HEK293 (cell line): ENCODE measurements at regions not wholly inside any gene's neighbourhood (a gene's known extent, or its start where the extent isn't known, plus 50 kb on each side); places are given as distances from the start of the nearest gene placed in this dataset.

Experiments used
- CTCF ChIA-PET: fragments of 350-600 bp; formaldehyde crosslinking; extraction: SDS; loops from one replicate; lab custom pipeline; 2021; ENCODE audit warnings: antibody characterized with exemption; lab: Yijun Ruan, JAX
- POLR2A ChIA-PET: fragments of 300-600 bp; formaldehyde crosslinking; extraction: SDS; loops from one replicate; lab custom pipeline; 2020; ENCODE audit warnings: antibody characterized with exemption, inconsistent platforms; lab: Yijun Ruan, JAX
- H3K27ac ChIP-seq: fragments of 200-500 bp; sonication (Bioruptor generic); 2 replicates; pipeline ENCODE4 v1.5.1; 2014; ENCODE audit warnings: low read depth, low read length, control low read depth, inconsistent platforms; ENCODE audit errors: extremely low read depth
- H3K36me3 ChIP-seq, 2 experiments: fragments of 200-500 bp in 1 of 2; sonication (Bioruptor generic) in 1 of 2; 1 replicate in 1 of 2; 2 replicates in 1 of 2; pipeline ENCODE4 v1.5.1; 2014 to 2017; ENCODE audit warnings: inconsistent platforms in 2 of 2, low read length in 2 of 2; ENCODE audit not compliant: control insufficient read depth in 2 of 2, insufficient read depth in 1 of 2
- H3K4me1 ChIP-seq: fragments of 200-500 bp; sonication (Bioruptor generic); 2 replicates; pipeline ENCODE4 v1.5.1; 2014; ENCODE audit warnings: mild to moderate bottlenecking, low read length, inconsistent platforms; ENCODE audit not compliant: control insufficient read depth, insufficient read depth
- H3K4me3 ChIP-seq: 2 replicates; pipeline ENCODE4 v1.5.1; 2011; ENCODE audit warnings: low read depth, mild to moderate bottlenecking, control low read depth, low read length, moderate library complexity
- H3K9me3 ChIP-seq: fragments of 200-500 bp; sonication (Bioruptor generic); 2 replicates; pipeline ENCODE4 v1.5.1; 2014; ENCODE audit warnings: low read depth, low read length, inconsistent platforms; ENCODE audit not compliant: control insufficient read depth, insufficient read depth
- ATF2 ChIP-seq: fragments of 450-650 bp; formaldehyde crosslinking; IDR thresholded peaks from 2 replicates; pipeline ENCODE4 v1.5.1; 2016; ENCODE audit warnings: missing biosample characterization, missing genetic modification characterization, low read depth
- CTCF ChIP-seq: fragments of 450-650 bp; formaldehyde crosslinking; IDR thresholded peaks from 2 replicates; pipeline ENCODE4 v1.5.1; 2016; ENCODE audit warnings: missing biosample characterization, missing genetic modification characterization
- KLF7 ChIP-seq: fragments of 450-650 bp; formaldehyde crosslinking; IDR thresholded peaks from 2 replicates; pipeline ENCODE4 v1.5.1; 2016; ENCODE audit warnings: missing biosample characterization, missing genetic modification characterization, borderline replicate concordance
- PRDM1 ChIP-seq: fragments of 450-650 bp; formaldehyde crosslinking; IDR thresholded peaks from 2 replicates; pipeline ENCODE4; 2016; ENCODE audit warnings: missing biosample characterization, missing genetic modification characterization
- PRDM2 ChIP-seq: fragments of 450-650 bp; formaldehyde crosslinking; IDR thresholded peaks from 2 replicates; pipeline ENCODE4 v1.5.1; 2016; ENCODE audit warnings: missing biosample characterization, missing genetic modification characterization, borderline replicate concordance
- ZNF112 ChIP-seq: fragments of 450-650 bp; formaldehyde crosslinking; IDR thresholded peaks from 2 replicates; pipeline ENCODE4 v1.5.0; 2017; ENCODE audit warnings: missing biosample characterization, missing genetic modification characterization
- ZNF133 ChIP-seq: fragments of 450-650 bp; formaldehyde crosslinking; IDR thresholded peaks from 2 replicates; pipeline ENCODE4 v1.5.1; 2016; ENCODE audit warnings: missing biosample characterization, missing genetic modification characterization
- ZNF335 ChIP-seq: fragments of 450-650 bp; formaldehyde crosslinking; conservative IDR thresholded peaks from 2 replicates; pipeline ENCODE4 v1.5.1; 2016; ENCODE audit warnings: missing biosample characterization, missing genetic modification characterization
- ZNF571 ChIP-seq: fragments of 450-650 bp; formaldehyde crosslinking; IDR thresholded peaks from 2 replicates; pipeline ENCODE4 v1.5.0; 2017; ENCODE audit warnings: missing biosample characterization, missing genetic modification characterization
- ZNF639 ChIP-seq: fragments of 450-650 bp; formaldehyde crosslinking; IDR thresholded peaks from 2 replicates; pipeline ENCODE4 v1.5.1; 2016; ENCODE audit warnings: missing biosample characterization, missing genetic modification characterization
- ZNF658 ChIP-seq: fragments of 450-650 bp; formaldehyde crosslinking; IDR thresholded peaks from 2 replicates; pipeline ENCODE4; 2016; ENCODE audit warnings: missing biosample characterization, missing genetic modification characterization
- ZNF776 ChIP-seq: fragments of 450-650 bp; formaldehyde crosslinking; IDR thresholded peaks from 2 replicates; pipeline ENCODE4 v1.5.0; 2017; ENCODE audit warnings: missing biosample characterization, missing genetic modification characterization, borderline replicate concordance
- ZNF837 ChIP-seq: fragments of 450-650 bp; formaldehyde crosslinking; IDR thresholded peaks from 2 replicates; pipeline ENCODE4 v1.5.1; 2016; ENCODE audit warnings: missing biosample characterization, missing genetic modification characterization
- TF ChIP-seq, protein P1 (sequence below): fragments of 450-650 bp; formaldehyde crosslinking; IDR thresholded peaks from 2 replicates; pipeline ENCODE4 v1.5.1; 2016; ENCODE audit warnings: missing biosample characterization, missing genetic modification characterization
- TF ChIP-seq, protein P2 (sequence below): fragments of 450-650 bp; formaldehyde crosslinking; IDR thresholded peaks from 2 replicates; pipeline ENCODE4 v1.5.1; 2016; ENCODE audit warnings: missing biosample characterization, missing genetic modification characterization
- TF ChIP-seq, protein P3 (sequence below): fragments of 450-650 bp; formaldehyde crosslinking; IDR thresholded peaks from 2 replicates; pipeline ENCODE4 v1.5.1; 2016; ENCODE audit warnings: missing biosample characterization, missing genetic modification characterization, low read depth

- no peak overlapping the region for H3K27ac ChIP-seq
- TF ChIP-seq ZNF639 (tag by site-specific recombination): no peak
- TF ChIP-seq ZNF335 (tag by site-specific recombination): no peak
- no peak for TF ChIP-seq ZNF571 (tag by site-specific recombination)
- no peak for TF ChIP-seq ZNF658 (tag by site-specific recombination)
- TF ChIP-seq PRDM1: no peak
- TF ChIP-seq ZNF112 (tag by site-specific recombination): no peak
- TF ChIP-seq ATF2 (tag by site-specific recombination): no peak
- no peak for TF ChIP-seq KLF7 (tag by site-specific recombination)
- no peak for TF ChIP-seq PRDM2
- TF ChIP-seq ZNF133 (tag by site-specific recombination): no peak
- TF ChIP-seq, protein P1, sequence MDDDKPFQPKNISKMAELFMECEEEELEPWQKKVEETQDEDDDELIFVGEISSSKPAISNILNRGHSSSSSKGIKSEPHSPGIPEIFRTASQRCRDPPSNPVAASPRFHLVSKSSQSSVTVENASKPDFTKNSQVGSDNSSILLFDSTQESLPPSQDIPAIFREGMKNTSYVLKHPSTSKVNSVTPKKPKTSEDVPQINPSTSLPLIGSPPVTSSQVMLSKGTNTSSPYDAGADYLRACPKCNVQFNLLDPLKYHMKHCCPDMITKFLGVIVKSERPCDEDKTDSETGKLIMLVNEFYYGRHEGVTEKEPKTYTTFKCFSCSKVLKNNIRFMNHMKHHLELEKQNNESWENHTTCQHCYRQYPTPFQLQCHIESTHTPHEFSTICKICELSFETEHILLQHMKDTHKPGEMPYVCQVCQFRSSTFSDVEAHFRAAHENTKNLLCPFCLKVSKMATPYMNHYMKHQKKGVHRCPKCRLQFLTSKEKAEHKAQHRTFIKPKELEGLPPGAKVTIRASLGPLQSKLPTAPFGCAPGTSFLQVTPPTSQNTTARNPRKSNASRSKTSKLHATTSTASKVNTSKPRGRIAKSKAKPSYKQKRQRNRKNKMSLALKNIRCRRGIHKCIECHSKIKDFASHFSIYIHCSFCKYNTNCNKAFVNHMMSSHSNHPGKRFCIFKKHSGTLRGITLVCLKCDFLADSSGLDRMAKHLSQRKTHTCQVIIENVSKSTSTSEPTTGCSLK (tag by site-specific recombination): no peak
- TF ChIP-seq ZNF837 (tag by site-specific recombination): no peak
- TF ChIP-seq CTCF (tag by site-specific recombination): no peak
- TF ChIP-seq, protein P2, sequence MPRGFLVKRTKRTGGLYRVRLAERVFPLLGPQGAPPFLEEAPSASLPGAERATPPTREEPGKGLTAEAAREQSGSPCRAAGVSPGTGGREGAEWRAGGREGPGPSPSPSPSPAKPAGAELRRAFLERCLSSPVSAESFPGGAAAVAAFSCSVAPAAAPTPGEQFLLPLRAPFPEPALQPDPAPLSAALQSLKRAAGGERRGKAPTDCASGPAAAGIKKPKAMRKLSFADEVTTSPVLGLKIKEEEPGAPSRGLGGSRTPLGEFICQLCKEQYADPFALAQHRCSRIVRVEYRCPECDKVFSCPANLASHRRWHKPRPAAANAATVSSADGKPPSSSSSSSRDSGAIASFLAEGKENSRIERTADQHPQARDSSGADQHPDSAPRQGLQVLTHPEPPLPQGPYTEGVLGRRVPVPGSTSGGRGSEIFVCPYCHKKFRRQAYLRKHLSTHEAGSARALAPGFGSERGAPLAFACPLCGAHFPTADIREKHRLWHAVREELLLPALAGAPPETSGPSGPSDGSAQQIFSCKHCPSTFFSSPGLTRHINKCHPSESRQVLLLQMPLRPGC (tag by site-specific recombination): no peak
- no peak for TF ChIP-seq ZNF776 (tag by site-specific recombination)
- TF ChIP-seq, protein P3, sequence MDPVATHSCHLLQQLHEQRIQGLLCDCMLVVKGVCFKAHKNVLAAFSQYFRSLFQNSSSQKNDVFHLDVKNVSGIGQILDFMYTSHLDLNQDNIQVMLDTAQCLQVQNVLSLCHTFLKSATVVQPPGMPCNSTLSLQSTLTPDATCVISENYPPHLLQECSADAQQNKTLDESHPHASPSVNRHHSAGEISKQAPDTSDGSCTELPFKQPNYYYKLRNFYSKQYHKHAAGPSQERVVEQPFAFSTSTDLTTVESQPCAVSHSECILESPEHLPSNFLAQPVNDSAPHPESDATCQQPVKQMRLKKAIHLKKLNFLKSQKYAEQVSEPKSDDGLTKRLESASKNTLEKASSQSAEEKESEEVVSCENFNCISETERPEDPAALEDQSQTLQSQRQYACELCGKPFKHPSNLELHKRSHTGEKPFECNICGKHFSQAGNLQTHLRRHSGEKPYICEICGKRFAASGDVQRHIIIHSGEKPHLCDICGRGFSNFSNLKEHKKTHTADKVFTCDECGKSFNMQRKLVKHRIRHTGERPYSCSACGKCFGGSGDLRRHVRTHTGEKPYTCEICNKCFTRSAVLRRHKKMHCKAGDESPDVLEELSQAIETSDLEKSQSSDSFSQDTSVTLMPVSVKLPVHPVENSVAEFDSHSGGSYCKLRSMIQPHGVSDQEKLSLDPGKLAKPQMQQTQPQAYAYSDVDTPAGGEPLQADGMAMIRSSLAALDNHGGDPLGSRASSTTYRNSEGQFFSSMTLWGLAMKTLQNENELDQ (tag by site-specific recombination): no peak
- no peak overlapping the region for H3K4me3 ChIP-seq
- H3K4me1 ChIP-seq: no peaks in the 10 kb centered on the region
- ChIA-PET POLR2A (no interaction called here), CTCF (no interaction called here)
- no peaks in the 10 kb centered on the region for H3K36me3 ChIP-seq
- no peaks in the 10 kb centered on the region for H3K9me3 ChIP-seq
These were observed 383.7 kb downstream of the PRDM2 start for GRCh38 chr1:14083706-14084105.
